ENCODE measurements at regions not wholly inside any gene's neighbourhood (a gene's known extent, or its start where the extent isn't known, plus 50 kb on each side); places are given as distances from the start of the nearest gene placed in this dataset.
A peak's percentile ranks its signal among the peaks of the same experiment; 100 is the strongest.
"Not testable (repeated sequence)": the region's sequence is repeated elsewhere in the genome, so short reads cannot be mapped to it uniquely, and the experiment has no call there.

DNA sequence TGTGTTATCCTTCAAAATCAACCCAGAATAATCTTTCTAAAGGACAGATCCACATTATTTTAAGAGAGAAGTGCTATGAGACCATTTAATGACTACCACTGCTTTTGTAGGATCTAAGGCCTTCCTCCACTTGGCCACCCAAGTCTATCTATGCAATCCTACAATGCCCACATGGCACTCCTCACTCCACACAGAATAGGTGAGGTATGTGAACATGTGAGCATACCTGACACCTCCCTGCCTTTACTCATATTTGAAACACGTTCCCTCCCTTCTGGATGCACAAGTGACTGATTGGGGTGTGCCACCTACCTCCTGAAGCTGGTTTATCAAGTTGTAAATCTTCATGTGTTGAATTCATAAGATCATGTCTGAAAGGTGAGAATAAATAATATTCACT is 147.5 kb upstream of the KCTD7 start:
- DNase-seq; H3K9me3 ChIP-seq (ENCODE audit: control insufficient read depth in 2 of 3, insufficient read depth in 1 of 3, low read length in 3 of 3); H3K4me3 ChIP-seq (ENCODE audit: low read length in 3 of 3); H3K27me3 ChIP-seq (ENCODE audit: control insufficient read depth, insufficient read depth, low read length); H3K9ac ChIP-seq (ENCODE audit: low read length in 3 of 3); H3K27ac ChIP-seq (ENCODE audit: low read depth in 2 of 2, low read length in 2 of 2); FAIRE-seq; intact Hi-C loops (cut with DNase I); H3K4me1 ChIP-seq (ENCODE audit: control insufficient read depth in 2 of 3, insufficient read depth in 2 of 3, low read depth in 1 of 3, low read length in 3 of 3): not testable (repeated sequence)
- peaks cover 0 to 28% (median 3%) of the 10 kb centered on the region in 3 donors for H3K36me3 ChIP-seq (ENCODE audit: control insufficient read depth in 2 of 3, insufficient read depth in 3 of 3, low read length in 3 of 3)

DNA sequence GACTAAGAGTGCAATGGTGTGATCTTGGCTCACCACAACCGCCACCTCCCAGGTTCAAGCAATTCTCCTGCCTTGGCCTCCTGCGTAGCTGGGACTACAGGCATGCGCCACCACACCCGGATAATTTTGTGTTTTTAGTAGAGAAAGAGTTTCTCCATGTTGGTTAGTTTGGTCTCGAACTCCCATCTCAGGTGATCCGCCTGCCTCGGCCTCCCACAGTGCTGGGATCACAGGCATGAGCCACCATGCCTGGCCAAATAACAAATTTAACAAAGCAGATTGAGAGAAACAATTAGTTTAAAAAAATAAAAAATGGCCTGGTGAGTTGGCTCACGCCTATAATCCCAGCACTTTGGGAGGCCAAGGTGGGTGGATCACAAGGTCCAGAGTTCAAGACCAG is 139.6 kb upstream of the KCTD7 start:
- H3K4me1 ChIP-seq (ENCODE audit: control insufficient read depth in 2 of 3, insufficient read depth in 2 of 3, low read depth in 1 of 3, low read length in 3 of 3); H3K27ac ChIP-seq (ENCODE audit: low read depth in 2 of 2, low read length in 2 of 2); H3K27me3 ChIP-seq (ENCODE audit: control insufficient read depth, insufficient read depth, low read length); H3K9ac ChIP-seq (ENCODE audit: low read length in 3 of 3); H3K4me3 ChIP-seq (ENCODE audit: low read length in 3 of 3); H3K9me3 ChIP-seq (ENCODE audit: control insufficient read depth in 2 of 3, insufficient read depth in 1 of 3, low read length in 3 of 3); DNase-seq; FAIRE-seq; H3K36me3 ChIP-seq (ENCODE audit: control insufficient read depth in 2 of 3, insufficient read depth in 3 of 3, low read length in 3 of 3); intact Hi-C loops (cut with DNase I): not testable (repeated sequence)

DNA sequence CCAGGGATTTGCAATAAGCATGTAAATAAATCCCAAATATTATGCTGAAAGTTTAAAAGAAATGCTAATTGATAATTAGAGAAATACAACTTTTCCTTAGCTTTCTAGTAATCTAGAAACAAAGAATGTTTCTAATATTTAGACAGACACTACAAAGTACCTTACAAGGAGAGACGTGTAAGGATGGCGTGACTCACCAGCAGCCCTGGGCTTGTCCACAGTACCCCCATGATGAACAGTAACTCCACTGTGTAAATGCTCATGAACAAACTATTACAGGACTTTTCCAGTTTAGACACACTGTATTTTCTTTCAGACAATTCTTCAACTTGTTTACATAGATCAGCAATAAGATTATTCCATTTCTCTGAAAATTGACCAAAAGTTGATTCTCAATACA is 138.9 kb upstream of the KCTD7 start:
- FAIRE-seq; H3K4me1 ChIP-seq (ENCODE audit: control insufficient read depth in 2 of 3, insufficient read depth in 2 of 3, low read depth in 1 of 3, low read length in 3 of 3); H3K9me3 ChIP-seq (ENCODE audit: control insufficient read depth in 2 of 3, insufficient read depth in 1 of 3, low read length in 3 of 3); DNase-seq; H3K4me3 ChIP-seq (ENCODE audit: low read length in 3 of 3); H3K27ac ChIP-seq (ENCODE audit: low read depth in 2 of 2, low read length in 2 of 2); H3K27me3 ChIP-seq (ENCODE audit: control insufficient read depth, insufficient read depth, low read length); intact Hi-C loops (cut with DNase I); H3K36me3 ChIP-seq (ENCODE audit: control insufficient read depth in 2 of 3, insufficient read depth in 3 of 3, low read length in 3 of 3); H3K9ac ChIP-seq (ENCODE audit: low read length in 3 of 3): not testable (repeated sequence)

DNA sequence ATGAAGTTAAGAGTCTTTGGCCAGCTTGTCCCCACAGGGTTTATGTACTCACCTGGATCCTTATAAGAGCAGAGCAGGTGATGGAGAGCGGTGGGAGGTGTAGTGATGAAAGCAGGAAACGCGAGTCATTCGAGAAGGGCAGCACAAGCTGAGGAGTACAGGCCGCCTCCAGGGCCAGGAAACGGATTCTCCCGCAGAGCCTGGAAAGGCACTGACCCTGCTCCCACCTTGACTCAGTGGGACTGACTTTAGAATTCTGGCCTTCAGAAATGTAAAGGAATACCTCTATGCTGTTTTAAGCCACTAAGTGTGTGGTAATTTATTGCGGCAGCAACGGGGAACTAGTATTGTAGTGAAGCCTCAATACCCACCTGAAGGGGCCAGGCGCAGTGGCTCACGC is 137.7 kb upstream of the KCTD7 start:
- H3K9me3 ChIP-seq (ENCODE audit: control insufficient read depth in 2 of 3, insufficient read depth in 1 of 3, low read length in 3 of 3); H3K27me3 ChIP-seq (ENCODE audit: control insufficient read depth, insufficient read depth, low read length); intact Hi-C loops (cut with DNase I); FAIRE-seq; H3K9ac ChIP-seq (ENCODE audit: low read length in 3 of 3); H3K27ac ChIP-seq (ENCODE audit: low read depth in 2 of 2, low read length in 2 of 2); H3K4me1 ChIP-seq (ENCODE audit: control insufficient read depth in 2 of 3, insufficient read depth in 2 of 3, low read depth in 1 of 3, low read length in 3 of 3); DNase-seq; H3K4me3 ChIP-seq (ENCODE audit: low read length in 3 of 3); H3K36me3 ChIP-seq (ENCODE audit: control insufficient read depth in 2 of 3, insufficient read depth in 3 of 3, low read length in 3 of 3): not testable (repeated sequence)

DNA sequence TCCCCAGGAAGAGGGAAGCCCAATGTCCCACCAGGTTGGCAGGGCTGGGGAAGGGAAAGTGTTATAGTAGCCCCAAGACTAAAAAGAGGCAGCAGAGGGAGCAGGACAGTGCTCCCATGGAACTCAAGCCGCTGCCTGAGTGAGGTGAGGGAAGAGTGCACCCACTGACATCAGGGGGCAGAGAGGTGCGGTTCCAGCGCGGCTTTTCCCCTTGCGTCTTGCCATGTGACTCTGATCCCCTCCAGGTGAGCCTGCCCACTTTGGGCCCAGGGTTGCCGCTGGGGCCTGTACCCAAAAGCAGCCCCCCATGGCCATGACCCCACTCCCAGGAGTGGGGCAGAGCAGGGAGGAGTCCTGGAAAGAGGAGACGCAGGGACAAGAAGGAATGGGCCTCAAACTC is 136.3 kb upstream of the KCTD7 start:
- H3K9me3 ChIP-seq (ENCODE audit: control insufficient read depth in 2 of 3, insufficient read depth in 1 of 3, low read length in 3 of 3); H3K27me3 ChIP-seq (ENCODE audit: control insufficient read depth, insufficient read depth, low read length); FAIRE-seq; intact Hi-C loops (cut with DNase I); H3K36me3 ChIP-seq (ENCODE audit: control insufficient read depth in 2 of 3, insufficient read depth in 3 of 3, low read length in 3 of 3); H3K4me1 ChIP-seq (ENCODE audit: control insufficient read depth in 2 of 3, insufficient read depth in 2 of 3, low read depth in 1 of 3, low read length in 3 of 3): not testable (repeated sequence)
- Histone ChIP-seq H3K4me3 (ENCODE audit: low read length in 3 of 3) (peak overlapping the region; percentile 93 to 100 (median 95)), H3K27ac (ENCODE audit: low read depth in 2 of 2, low read length in 2 of 2) (peak overlapping the region in 1 of 2 donors; percentile 95), H3K9ac (ENCODE audit: low read length in 3 of 3) (peak overlapping the region in 2 of 3 donors; percentile 93 to 95)
- peak in 1 of 5 donors; percentile 61 for DNase-seq

All from kidney (tissue), 10 donors.